Kidney (tissue), 13 donors: ENCODE measurements at regions not wholly inside any gene's neighbourhood (a gene's known extent, or its start where the extent isn't known, plus 50 kb on each side); places are given as distances from the start of the nearest gene placed in this dataset.

Source experiments
- DNase-seq, 5 donors: peaks; one replicate each; pipeline ENCODE4 v3.0.0-alpha.2; 2013 to 2020
- FAIRE-seq: peaks from 2 replicates; lab custom pipeline; 2012; peaks lifted over from hg19 to GRCh38; lab: Jason Lieb, UNC
- H3K27ac ChIP-seq, 2 donors: one replicate each; pipeline ENCODE4 v1.7.0; 2013; ENCODE audit warnings: low read depth in 2 of 2, low read length in 2 of 2, inconsistent platforms in 1 of 2
- H3K27me3 ChIP-seq: one replicate; pipeline ENCODE4 v1.7.1; 2013; ENCODE audit warnings: low read length, inconsistent platforms; ENCODE audit not compliant: control insufficient read depth, insufficient read depth
- H3K36me3 ChIP-seq, 3 donors: one replicate each; pipeline versions ENCODE4 v1.7.0 to v1.7.1; 2013; ENCODE audit warnings: low read length in 3 of 3, control low read depth in 1 of 3, inconsistent platforms in 1 of 3; ENCODE audit not compliant: insufficient read depth in 3 of 3, control insufficient read depth in 2 of 3
- H3K4me1 ChIP-seq, 3 donors: one replicate each; pipeline versions ENCODE4 v1.7.0 to v1.7.1; 2013; ENCODE audit warnings: low read length in 3 of 3, inconsistent platforms in 1 of 3, low read depth in 1 of 3; ENCODE audit not compliant: control insufficient read depth in 2 of 3, insufficient read depth in 2 of 3
- H3K4me3 ChIP-seq, 3 donors: one replicate each; pipeline versions ENCODE4 v1.7.0 to v1.8.1; 2013; ENCODE audit warnings: low read length in 3 of 3, control low read depth in 1 of 3, inconsistent platforms in 1 of 3
- H3K9ac ChIP-seq, 3 donors: one replicate each; pipeline versions ENCODE4 v1.7.0 to v1.7.1; 2013; ENCODE audit warnings: low read length in 3 of 3, control low read depth in 1 of 3, inconsistent platforms in 1 of 3
- H3K9me3 ChIP-seq, 3 donors: one replicate each; pipeline versions ENCODE4 v1.7.0 to v1.7.1; 2013; ENCODE audit warnings: low read length in 3 of 3, control low read depth in 1 of 3, inconsistent platforms in 1 of 3; ENCODE audit not compliant: control insufficient read depth in 2 of 3, insufficient read depth in 1 of 3
- CTCF ChIP-seq: IDR thresholded peaks from 3 replicates; pipeline ENCODE4 v1.5.1; 2012; ENCODE audit warnings: mild to moderate bottlenecking, moderate library complexity, borderline replicate concordance; ENCODE audit not compliant: insufficient read depth; ENCODE audit errors: extremely low read depth
- intact Hi-C: fragments of 100-400 bp; cut with DNase I; formaldehyde crosslinking; loops from one replicate; pipeline ENCODE4 v1.11.1; 2022
- donor health status: control.
- donor health status: control.
- donor health status: control.
- donor health status: control.
- donor health status: control.
- donor health status: DM: yes; HTN: yes; CAD: no.
- donor health status: Normal renal cell carcinoma (clear cell type).

GRCh38 chr5:163633926-163634460 is 128.6 kb downstream of the MAT2B start:
- H3K36me3 ChIP-seq, result no peaks in the 10 kb centered on the region
- intact Hi-C loops, result no loop called here
- FAIRE-seq, result no peak

GRCh38 chr5:163635631-163636030 is 130.2 kb downstream of the MAT2B start:
- no peak overlapping the region for H3K4me3 ChIP-seq
- DNase-seq (no peak), FAIRE-seq (no peak)
- no peaks in the 10 kb centered on the region for H3K4me1 ChIP-seq
- H3K36me3 ChIP-seq, result no peaks in the 10 kb centered on the region
- H3K27me3 ChIP-seq, result no peaks in the 10 kb centered on the region
- H3K9me3 ChIP-seq, result no peaks in the 10 kb centered on the region
- intact Hi-C loops, result no loop called here
- TF ChIP-seq CTCF, result no peak
- no peak overlapping the region for H3K27ac ChIP-seq
- no peak overlapping the region for H3K9ac ChIP-seq

More at GRCh38 chr5:163633926-163634460, 128.6 kb downstream of the MAT2B start:
- Histone ChIP-seq H3K9me3 (no peaks in the 10 kb centered on the region), H3K9ac (no peak overlapping the region), H3K27me3 (no peaks in the 10 kb centered on the region), H3K4me1 (no peaks in the 10 kb centered on the region), H3K4me3 (no peak overlapping the region), H3K27ac (no peak overlapping the region)
- DNase-seq, result no peak
- TF ChIP-seq CTCF, result no peak

- H3K4me1 ChIP-seq, result no peaks in the 10 kb centered on the region
- no peak for TF ChIP-seq CTCF
- FAIRE-seq, result no peak
- no peak for DNase-seq
- H3K27me3 ChIP-seq, result no peaks in the 10 kb centered on the region
- no peak overlapping the region for H3K4me3 ChIP-seq
- no peak overlapping the region for H3K27ac ChIP-seq
- no peaks in the 10 kb centered on the region for H3K9me3 ChIP-seq
- intact Hi-C loops, result no loop called here
- no peaks in the 10 kb centered on the region for H3K36me3 ChIP-seq
- H3K9ac ChIP-seq, result no peak overlapping the region
Observed at GRCh38 chr5:163642904-163643303, 137.5 kb downstream of the MAT2B start.
